NCI-H187 treated with DMSO at 0.1 percent for 48 hours (cell line): ENCODE measurements at regions not wholly inside any gene's neighbourhood (a gene's known extent, or its start where the extent isn't known, plus 50 kb on each side); places are given as distances from the start of the nearest gene placed in this dataset.
"Not testable (repeated sequence)": the region's sequence is repeated elsewhere in the genome, so short reads cannot be mapped to it uniquely, and the experiment has no call there.

ENCODE experiments used
- DNase-seq: peaks from one replicate; lab custom pipeline; 2025; lab: John Stamatoyannopoulos, UW

DNA sequence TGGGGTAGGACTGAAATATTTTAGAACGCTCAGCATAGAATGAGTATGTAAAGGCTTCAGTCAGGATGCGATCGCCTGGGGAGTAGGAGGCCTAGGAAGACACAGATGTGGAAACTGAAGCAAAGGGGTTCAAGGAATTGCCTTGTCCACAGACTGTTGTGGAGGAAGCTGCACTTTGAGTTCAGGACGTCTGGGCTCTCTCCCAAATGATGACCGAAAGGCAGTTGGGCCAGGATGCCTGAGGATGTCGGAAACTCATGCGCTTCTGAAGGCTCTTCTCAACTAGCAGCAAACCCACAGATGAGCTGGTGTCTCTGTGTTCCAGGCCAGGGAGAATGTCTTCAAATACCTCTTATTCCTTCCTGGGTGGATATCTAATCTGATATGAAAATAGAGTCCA is 146.2 kb upstream of the SULF2 start:
- DNase-seq = no peak

DNA sequence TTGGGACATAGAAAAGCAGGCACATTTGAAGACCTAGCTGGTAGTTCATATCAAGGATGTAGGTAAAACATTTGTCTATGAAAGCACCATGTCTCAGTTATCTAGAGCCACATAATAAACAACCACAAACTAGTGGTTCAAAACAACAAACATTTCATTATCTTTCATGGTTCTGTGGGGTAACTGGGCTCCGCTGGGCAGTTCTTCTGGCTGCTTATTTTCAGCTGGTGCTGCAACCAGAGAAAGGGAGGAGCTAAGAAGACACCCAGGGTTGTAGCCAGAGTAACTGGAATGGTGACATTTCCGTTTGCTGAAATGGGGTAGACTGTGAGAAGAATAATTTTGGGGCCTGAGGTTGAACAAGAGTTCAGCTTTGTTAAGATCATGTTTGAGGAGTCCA is 145.7 kb upstream of the SULF2 start:
- DNase-seq = no peak

GRCh38 chr20:47929368-47930115 is 144.3 kb upstream of the SULF2 start:
- no peak for DNase-seq

- no peak for DNase-seq
These were observed 142.7 kb upstream of the SULF2 start for GRCh38 chr20:47927944-47928343.

DNA sequence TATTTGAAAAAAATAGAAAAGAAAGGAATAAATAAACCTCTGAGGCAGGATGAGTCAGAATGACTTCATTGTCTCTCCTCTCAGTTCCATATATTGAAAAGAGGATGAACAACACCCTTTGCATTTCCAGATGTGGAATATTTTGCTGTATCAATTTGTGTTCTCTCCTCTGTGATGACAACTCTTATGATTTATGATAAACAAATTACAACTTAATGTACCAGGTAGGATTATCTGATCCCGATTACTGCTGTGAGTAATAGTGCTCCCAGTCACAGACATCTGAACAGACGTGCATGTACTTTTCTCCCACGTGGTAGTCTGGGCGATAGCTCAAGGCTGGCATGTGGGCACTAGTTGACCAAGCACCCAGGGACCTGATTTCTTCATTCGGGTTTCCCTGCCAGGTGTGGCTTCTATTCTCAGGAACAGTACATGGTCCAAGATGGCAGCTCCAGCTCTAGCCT is 142.1 kb upstream of the SULF2 start:
- no peak for DNase-seq

DNA sequence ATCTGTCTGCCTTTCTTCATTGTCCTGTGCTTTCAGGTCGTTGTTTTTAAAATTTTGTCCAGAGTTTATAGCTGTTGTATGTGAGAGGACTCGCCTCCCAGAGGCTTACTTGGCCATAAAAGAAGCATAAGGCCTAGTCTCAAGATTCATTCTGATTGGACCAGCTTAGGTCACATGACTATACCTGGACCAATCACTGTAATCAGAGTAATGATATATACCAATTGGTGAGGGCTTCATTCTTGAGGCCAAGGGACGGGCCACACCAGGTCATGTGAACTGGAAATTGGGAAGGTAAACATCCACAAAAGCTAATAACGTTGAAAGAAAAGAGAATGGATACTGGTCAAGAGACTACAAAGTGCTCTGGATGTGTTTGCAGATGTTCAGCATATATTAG is 141.4 kb upstream of the SULF2 start:
- DNase-seq = no peak

- DNase-seq = no peak
These were observed 140.3 kb upstream of the SULF2 start for GRCh38 chr20:47925593-47925992.

GRCh38 chr20:47922269-47922668 is 137.0 kb upstream of the SULF2 start:
- no peak for DNase-seq

- not testable (repeated sequence) for DNase-seq
These were observed 136.5 kb upstream of the SULF2 start for GRCh38 chr20:47921829-47922228.

DNA sequence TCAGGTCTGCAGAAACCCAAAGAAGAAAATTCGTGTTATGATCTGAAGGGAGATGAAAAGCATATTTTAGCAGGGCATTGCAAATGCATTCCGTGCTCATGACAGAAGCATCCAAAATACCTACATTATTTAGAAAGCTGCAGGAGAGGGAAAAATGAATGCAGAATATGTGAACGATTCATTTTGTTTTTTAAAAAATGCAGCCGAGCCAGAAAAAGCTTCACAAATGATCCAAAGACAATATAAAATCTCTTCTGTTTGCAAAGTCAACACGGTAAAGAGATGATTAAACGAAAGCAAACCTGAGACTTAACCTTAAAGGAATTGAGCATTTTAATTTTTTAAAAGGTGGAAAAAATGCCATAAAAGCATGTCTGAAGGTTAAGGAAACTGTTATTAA is 136.1 kb upstream of the SULF2 start:
- no peak for DNase-seq

DNA sequence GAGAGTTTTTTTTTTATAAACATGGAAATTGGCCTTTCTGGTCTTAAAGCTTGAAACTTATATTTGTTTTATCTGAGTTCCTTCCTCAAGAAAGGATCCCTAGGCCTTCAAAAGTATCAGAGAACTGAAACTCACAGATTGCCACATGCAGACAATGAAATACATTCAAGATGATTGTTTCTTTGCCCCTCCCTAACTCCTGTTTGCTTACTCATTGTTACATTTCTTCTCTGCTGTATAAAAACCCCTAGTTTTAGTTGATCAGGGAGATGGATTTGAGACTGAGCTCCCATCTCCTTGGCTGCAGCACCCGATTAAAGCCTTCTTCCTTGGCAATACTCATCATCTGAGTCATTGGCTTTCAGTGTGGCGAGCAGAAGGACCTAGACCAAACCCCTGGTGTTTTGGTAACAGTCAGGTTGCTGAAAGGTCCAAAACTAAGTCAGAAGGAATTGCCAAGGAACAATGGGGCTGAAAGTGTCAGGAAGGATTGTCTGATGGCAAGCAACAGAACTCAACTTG is 132.3 kb upstream of the SULF2 start:
- no peak for DNase-seq

- no peak for DNase-seq
These were observed 130.2 kb upstream of the SULF2 start for GRCh38 chr20:47915495-47915894.

GRCh38 chr20:47914792-47915191 is 129.5 kb upstream of the SULF2 start:
- no peak for DNase-seq

- not testable (repeated sequence) for DNase-seq
These were observed 127.7 kb upstream of the SULF2 start for GRCh38 chr20:47912786-47913501.

DNA sequence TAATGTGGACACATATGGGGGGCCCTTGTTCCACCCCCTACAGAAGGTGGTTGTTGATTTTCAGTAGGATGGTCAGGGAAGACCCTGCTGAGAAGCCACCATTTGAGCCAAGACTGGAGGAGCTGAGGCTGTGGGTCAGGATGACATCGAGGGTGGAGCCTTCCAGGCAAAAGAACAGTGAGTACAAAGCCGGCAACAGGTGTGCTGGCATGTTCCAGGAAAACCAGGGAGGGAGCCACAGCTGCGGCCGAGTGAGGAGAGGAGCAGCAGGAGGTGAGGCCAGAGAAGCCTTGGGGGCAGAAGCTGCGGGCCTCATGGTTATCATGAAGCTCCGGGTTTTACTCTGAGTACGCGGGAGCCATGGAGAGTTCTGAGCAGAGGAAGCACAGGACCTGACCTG is 126.9 kb upstream of the SULF2 start:
- not testable (repeated sequence) for DNase-seq

DNA sequence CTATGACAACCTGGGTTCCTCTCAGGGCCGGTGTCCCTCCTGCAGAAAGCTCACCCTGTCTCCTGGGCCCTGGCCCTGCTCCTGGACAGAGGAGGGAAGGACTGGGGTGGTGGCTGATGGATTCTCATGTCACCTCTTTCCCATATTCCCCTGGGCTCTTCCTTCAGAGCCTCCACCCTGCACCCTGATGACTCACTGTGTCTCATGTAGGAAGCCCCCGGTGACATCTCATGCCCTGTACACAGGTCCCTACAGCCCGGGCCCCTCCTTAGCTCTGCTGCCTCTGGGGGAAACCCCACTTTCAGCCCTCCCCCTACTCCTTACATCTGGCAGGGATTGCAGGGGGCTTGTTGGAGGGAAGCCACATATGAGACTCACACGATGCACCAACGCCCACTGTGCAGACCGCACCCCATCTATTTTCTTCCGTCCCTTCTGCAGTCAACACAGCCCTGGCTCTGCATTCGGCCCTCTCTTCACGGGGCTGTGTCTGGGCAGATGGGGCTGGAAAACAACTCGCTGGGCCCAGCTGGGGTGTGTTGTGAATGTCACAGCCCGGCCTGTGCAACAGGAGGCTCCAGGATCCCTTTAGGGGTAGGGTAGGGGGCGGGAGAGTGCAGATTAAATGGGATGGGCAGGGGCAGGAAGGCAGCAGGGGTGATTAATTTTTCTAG is 124.6 kb upstream of the SULF2 start:
- not testable (repeated sequence) for DNase-seq

DNA sequence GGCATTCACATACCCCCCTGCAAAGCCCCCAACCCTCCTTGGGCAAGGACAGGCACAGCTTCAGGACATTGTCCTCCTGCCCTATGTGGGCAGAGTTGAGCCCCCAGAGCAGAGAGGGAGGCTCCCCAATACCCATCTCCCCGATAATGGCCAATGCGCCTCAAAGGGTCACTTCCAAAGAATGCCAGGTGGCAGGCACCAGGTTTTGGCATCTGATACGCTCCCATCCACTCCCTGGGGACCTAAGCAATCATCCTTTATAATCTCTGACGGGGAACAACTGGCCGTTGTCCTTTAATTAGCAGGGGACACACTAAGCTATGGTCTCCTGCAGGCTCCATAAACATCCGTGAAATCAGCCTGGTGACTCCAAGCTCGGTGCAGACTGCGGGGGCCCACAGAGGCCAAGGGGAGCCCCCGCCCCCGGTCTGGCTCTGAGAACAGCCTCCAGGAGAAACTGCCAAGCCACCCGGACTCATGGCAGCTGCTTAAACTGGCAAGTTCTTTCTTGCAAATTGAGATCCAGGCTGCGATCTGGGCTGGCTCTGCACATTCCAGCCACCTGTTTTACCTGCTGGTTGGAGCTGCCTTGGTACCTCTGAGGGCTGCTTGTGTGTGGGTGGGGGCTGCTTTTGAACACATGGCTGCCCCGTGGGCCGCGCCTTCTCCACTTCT is 123.2 kb upstream of the SULF2 start:
- DNase-seq = not testable (repeated sequence)

DNA sequence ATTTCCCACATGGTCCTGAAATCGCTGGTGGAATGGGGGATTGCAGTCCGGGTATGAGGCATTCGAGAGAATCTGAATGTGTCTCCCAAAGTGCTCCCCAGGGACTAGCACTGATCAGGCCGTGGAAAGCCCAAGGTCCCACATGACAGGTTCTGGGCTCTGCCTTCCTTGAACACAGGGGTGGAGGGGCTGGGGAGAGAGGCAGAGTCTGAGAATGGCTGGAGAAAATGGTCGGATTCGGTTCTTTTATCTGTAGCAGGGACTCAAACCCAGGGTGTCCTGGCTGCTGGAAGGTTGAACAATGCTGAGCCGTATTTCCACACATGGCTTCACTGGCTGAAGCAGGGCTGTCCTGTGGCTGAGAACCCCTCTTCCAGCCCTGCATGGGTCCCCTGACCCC is 122.7 kb upstream of the SULF2 start:
- not testable (repeated sequence) for DNase-seq

- DNase-seq = no peak
These were observed 121.9 kb upstream of the SULF2 start for GRCh38 chr20:47907031-47907675.

DNA sequence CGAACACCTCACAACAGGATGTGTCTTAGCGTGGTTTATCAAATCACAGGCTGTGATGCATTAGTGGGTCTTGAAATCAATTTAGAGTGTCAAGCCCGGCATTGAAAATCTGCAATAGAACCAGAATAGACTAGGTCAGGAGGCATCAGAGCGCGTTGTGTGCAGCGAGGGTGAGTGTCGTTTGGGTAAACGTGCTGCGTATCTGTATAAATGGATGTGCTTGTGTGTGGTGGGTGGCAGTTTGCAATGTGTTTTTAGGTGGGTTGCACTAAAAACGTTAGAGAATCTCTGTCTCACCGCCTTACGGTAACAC is 121.0 kb upstream of the SULF2 start:
- DNase-seq = no peak

DNA sequence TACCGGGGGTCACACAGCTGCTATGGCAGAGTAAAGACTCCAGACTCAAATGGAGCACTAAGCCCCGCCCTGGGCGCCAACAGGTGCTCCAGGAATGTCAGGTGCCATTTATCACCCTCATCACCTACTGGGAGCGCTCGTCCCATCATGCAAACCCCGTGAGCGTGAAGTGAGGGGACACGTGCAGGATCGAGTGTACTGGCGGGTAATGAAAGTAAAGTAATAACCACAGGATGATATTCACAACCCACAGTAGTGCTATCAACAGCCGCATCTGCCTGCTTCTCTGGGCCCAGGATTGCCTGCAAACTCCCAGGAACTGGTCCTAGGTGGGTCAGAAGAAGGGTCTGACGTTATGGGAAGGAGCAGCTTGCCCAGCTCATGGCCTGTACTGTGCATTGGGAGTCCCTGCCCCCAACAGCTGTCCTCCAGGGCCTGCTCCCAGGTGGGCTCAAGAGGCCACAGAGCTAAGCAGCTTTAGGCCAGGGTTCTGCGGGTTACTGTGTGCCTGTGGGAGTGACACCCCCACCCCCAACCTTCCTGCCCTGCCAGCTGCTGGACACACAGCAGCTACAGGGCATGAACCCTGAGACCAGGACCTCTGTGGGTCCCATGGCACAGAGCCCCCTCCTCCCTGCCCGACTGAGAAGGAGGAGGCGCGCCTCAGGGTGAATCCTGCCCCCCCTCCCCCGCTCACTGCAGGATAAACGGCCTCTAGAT is 120.5 kb upstream of the SULF2 start:
- peak; percentile 42 for DNase-seq
